IMR-90 (cell line): ENCODE measurements at regions not wholly inside any gene's neighbourhood (a gene's known extent, or its start where the extent isn't known, plus 50 kb on each side); places are given as distances from the start of the nearest gene placed in this dataset.

Source experiments
- CEBPB ChIP-seq: IDR thresholded peaks from 2 replicates; pipeline ENCODE4 v1.6.1; 2012; ENCODE audit warnings: low read depth, low read length, improper control_type of control experiment
- CTCF ChIP-seq: conservative IDR thresholded peaks from 2 replicates; pipeline ENCODE4 v1.5.1; 2012; ENCODE audit warnings: mild to moderate bottlenecking, low read depth, low read length, improper control_type of control experiment
- ELK1 ChIP-seq: fragments of 150-350 bp; IDR thresholded peaks from 2 replicates; pipeline ENCODE4 v1.6.1; 2016; ENCODE audit warnings: low read depth, mild to moderate bottlenecking, low read length, moderate library complexity, borderline replicate concordance
- FOS ChIP-seq: fragments of 150-350 bp; IDR thresholded peaks from 2 replicates; pipeline ENCODE4 v1.6.1; 2016; ENCODE audit warnings: low read depth, low read length
- MXI1 ChIP-seq: IDR thresholded peaks from 2 replicates; pipeline ENCODE4 v1.6.1; 2012; ENCODE audit warnings: low read depth, mild to moderate bottlenecking, low read length, moderate library complexity, borderline replicate concordance
- POLR2A ChIP-seq: IDR thresholded peaks from 2 replicates; pipeline ENCODE4 v1.6.1; 2012; ENCODE audit warnings: mild to moderate bottlenecking, low read depth, low read length
- RAD21 ChIP-seq: IDR thresholded peaks from 2 replicates; pipeline ENCODE4 v1.6.1; 2012; ENCODE audit warnings: low read length, improper control_type of control experiment
- RFX5 ChIP-seq: IDR thresholded peaks from 2 replicates; pipeline ENCODE4 v1.8.0; 2012; ENCODE audit warnings: low read depth, mild to moderate bottlenecking, low read length, moderate library complexity
- SMC3 ChIP-seq: fragments of 150-350 bp; IDR thresholded peaks from 2 replicates; pipeline ENCODE4 v1.6.1; 2016; ENCODE audit warnings: low read depth, mild to moderate bottlenecking, antibody characterized with exemption, low read length, moderate library complexity
- USF2 ChIP-seq: fragments of 150-350 bp; IDR thresholded peaks from 2 replicates; pipeline ENCODE4 v1.6.1; 2017; ENCODE audit warnings: mild to moderate bottlenecking, antibody characterized with exemption, low read length, low read depth

- TF ChIP-seq CEBPB (no peak), CTCF (no peak), POLR2A (no peak), RAD21 (no peak), USF2 (no peak), RFX5 (no peak), ELK1 (no peak), FOS (no peak), SMC3 (no peak), MXI1 (no peak)
Observed at GRCh38 chr14:82180139-82180538, 646.5 kb upstream of the SEL1L start.
